Small intestine (tissue), 7 donors: ENCODE measurements at regions not wholly inside any gene's neighbourhood (a gene's known extent, or its start where the extent isn't known, plus 50 kb on each side); places are given as distances from the start of the nearest gene placed in this dataset.
"Not testable (repeated sequence)": the region's sequence is repeated elsewhere in the genome, so short reads cannot be mapped to it uniquely, and the experiment has no call there.

Experiments used
- DNase-seq, 2 donors: peaks; one replicate each; pipeline versions ENCODE4 v3.0.0 to v3.0.0-alpha.2; 2013
- FAIRE-seq: peaks from 2 replicates; lab custom pipeline; 2012; peaks lifted over from hg19 to GRCh38; lab: Jason Lieb, UNC
- H3K27ac ChIP-seq, 3 donors: one replicate each; pipeline ENCODE4 v1.5.1; 2013; ENCODE audit warnings: low read length in 2 of 3, mild to moderate bottlenecking in 2 of 3, control low read depth in 1 of 3, inconsistent platforms in 1 of 3, low read depth in 1 of 3, moderate library complexity in 1 of 3
- H3K27me3 ChIP-seq, 3 donors: one replicate each; pipeline ENCODE4 v1.6.1; 2013; ENCODE audit warnings: low read length in 3 of 3, inconsistent platforms in 1 of 3; ENCODE audit not compliant: control insufficient read depth in 3 of 3, insufficient read depth in 3 of 3
- H3K36me3 ChIP-seq, 3 donors: one replicate each; pipeline ENCODE4 v1.6.1; 2013; ENCODE audit warnings: low read length in 3 of 3, inconsistent platforms in 1 of 3, low read depth in 1 of 3, mild to moderate bottlenecking in 1 of 3, moderate library complexity in 1 of 3; ENCODE audit not compliant: control insufficient read depth in 3 of 3, insufficient read depth in 2 of 3
- H3K4me1 ChIP-seq, 3 donors: one replicate each; pipeline ENCODE4 v1.6.1; 2013; ENCODE audit warnings: low read length in 2 of 3, inconsistent platforms in 1 of 3, low read depth in 1 of 3, mild to moderate bottlenecking in 1 of 3, moderate library complexity in 1 of 3; ENCODE audit not compliant: control insufficient read depth in 3 of 3, insufficient read depth in 2 of 3
- H3K4me3 ChIP-seq, 3 donors: one replicate each; pipeline ENCODE4 v1.5.1; 2013; ENCODE audit warnings: low read length in 3 of 3, control low read depth in 1 of 3, inconsistent platforms in 1 of 3, low read depth in 1 of 3, mild to moderate bottlenecking in 1 of 3, moderate library complexity in 1 of 3
- H3K9me3 ChIP-seq, 2 donors: one replicate each; pipeline ENCODE4 v1.6.1; 2013; ENCODE audit warnings: low read depth in 1 of 2, low read length in 1 of 2; ENCODE audit not compliant: control insufficient read depth in 2 of 2, insufficient read depth in 1 of 2
- WGBS, 3 donors: extraction: QIAGEN DNeasy Blood & Tissue Kit; methylation state at CpG; one replicate each; pipeline ENCODE4 v1.1.7; 2013; 5-methylcytosine and 5-hydroxymethylcytosine counted together
- donor health status: healthy with polysubstance abuse.
- donor health status: control.
- donor health status: control.
- donor health status: Bipolar disorder and iron deficiency.
- donor health status: healthy.

DNA sequence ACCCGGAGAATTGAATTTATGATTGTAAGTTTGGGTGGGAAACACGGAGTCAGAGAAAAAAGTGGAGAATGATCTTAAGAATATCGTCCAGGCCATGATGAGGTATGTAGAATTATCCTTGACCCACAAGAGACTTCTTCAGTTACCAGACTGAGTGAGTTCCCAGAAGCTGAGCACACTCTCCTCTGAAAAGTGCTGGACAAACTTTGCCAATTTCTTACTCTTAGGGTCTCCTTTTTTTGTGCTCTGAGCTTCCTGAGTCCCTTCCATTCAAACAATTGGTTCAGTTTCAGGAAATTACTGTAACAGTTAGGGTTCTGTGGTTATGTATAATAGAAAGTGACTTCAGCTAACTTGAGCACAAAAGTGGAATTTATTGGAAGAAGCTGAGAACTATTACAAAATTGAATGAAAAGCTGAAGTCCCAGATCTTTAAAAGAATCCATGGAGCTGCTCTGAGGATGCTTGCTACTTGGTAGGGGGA lies 50.6 kb upstream of the EHBP1 start:
- Histone ChIP-seq H3K9me3 (no peaks in the 10 kb centered on the region), H3K27me3 (no peaks in the 10 kb centered on the region), H3K36me3 (no peaks in the 10 kb centered on the region), H3K4me1 (peaks cover 0 to 9% (median 1%) of the 10 kb centered on the region in 3 donors), H3K4me3 (no peak overlapping the region), H3K27ac (no peak overlapping the region)
- WGBS, 3 donors: 84 to 95% (median 88%) methylated on average over 3 of the region's 3 CpGs
- DNase-seq (no peak), FAIRE-seq (no peak)

DNA sequence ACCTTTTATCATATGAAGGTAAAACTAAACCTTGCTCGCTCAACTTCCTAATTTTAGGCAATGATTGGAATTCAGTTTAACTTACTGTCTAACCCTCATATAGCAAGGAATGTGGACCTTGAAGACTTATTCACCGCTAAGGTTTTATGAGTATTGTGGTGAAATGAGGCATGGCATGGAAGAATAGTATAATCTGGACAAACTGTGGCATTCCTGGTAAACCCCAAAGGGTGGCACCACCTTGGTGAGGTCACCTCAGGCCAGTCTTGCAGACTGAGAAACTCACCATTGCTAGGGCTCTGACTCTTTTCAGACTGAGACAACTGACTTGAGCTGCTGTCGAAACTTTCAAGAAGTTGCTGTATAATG lies 51.1 kb upstream of the EHBP1 start:
- no peak overlapping the region for H3K27ac ChIP-seq
- FAIRE-seq (no peak), DNase-seq (no peak)
- no peaks in the 10 kb centered on the region for H3K27me3 ChIP-seq
- peaks cover 0 to 9% (median 0%) of the 10 kb centered on the region in 3 donors for H3K4me1 ChIP-seq
- WGBS, 3 donors: 81 to 92% (median 86%) methylated on average over 3 of the region's 3 CpGs
- no peak overlapping the region for H3K4me3 ChIP-seq
- H3K36me3 ChIP-seq: no peaks in the 10 kb centered on the region
- H3K9me3 ChIP-seq: no peaks in the 10 kb centered on the region

GRCh38 chr2:62653582-62654422 lies 51.7 kb upstream of the EHBP1 start:
- H3K27me3 ChIP-seq: no peaks in the 10 kb centered on the region
- H3K27ac ChIP-seq: no peak overlapping the region
- no peak for FAIRE-seq
- no peaks in the 10 kb centered on the region for H3K36me3 ChIP-seq
- no peaks in the 10 kb centered on the region for H3K9me3 ChIP-seq
- H3K4me3 ChIP-seq: no peak overlapping the region
- peak; percentile 71 to 74 for DNase-seq
- 7 to 47% (median 22%) methylated on average over 5 of the region's 5 CpGs for WGBS, 3 donors
- H3K4me1 ChIP-seq: peaks cover 0 to 9% (median 0%) of the 10 kb centered on the region in 3 donors

- not testable (repeated sequence) for H3K4me3 ChIP-seq, H3K4me1 ChIP-seq, H3K9me3 ChIP-seq, H3K27me3 ChIP-seq, FAIRE-seq, H3K27ac ChIP-seq, H3K36me3 ChIP-seq, DNase-seq
- WGBS, 3 donors: 66% methylated on average over 2 of the region's 2 CpGs; no CpG with 5 or more reads in 2 of the 3 donors
Observed at GRCh38 chr2:62649087-62649486, 56.4 kb upstream of the EHBP1 start.

DNA sequence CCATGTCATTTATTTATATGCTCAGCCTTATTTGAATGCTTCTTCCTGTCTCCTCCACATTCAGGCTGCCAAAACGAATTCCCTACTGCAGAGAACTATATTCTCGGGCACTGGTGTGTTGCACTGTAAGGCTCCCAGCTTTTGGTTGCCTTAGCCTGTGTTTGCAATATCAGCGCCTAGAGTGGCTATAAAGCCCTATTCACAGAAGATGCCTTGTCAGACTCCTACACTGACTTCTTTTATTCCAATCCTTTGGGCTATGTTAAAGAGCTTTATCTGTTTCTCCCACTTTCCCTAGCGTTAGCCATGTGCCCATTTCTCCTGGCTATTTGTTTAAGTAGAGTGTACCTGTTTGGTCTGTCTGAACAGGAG lies 62.4 kb upstream of the EHBP1 start:
- Histone ChIP-seq H3K4me1 (peaks cover 0 to 10% (median 3%) of the 10 kb centered on the region in 3 donors), H3K27me3 (no peaks in the 10 kb centered on the region), H3K4me3 (no peak overlapping the region), H3K36me3 (no peaks in the 10 kb centered on the region), H3K9me3 (no peaks in the 10 kb centered on the region), H3K27ac (no peak overlapping the region)
- 52 to 79% (median 64%) methylated on average over 4 of the region's 4 CpGs for WGBS, 3 donors
- DNase-seq (no peak), FAIRE-seq (no peak)

DNA sequence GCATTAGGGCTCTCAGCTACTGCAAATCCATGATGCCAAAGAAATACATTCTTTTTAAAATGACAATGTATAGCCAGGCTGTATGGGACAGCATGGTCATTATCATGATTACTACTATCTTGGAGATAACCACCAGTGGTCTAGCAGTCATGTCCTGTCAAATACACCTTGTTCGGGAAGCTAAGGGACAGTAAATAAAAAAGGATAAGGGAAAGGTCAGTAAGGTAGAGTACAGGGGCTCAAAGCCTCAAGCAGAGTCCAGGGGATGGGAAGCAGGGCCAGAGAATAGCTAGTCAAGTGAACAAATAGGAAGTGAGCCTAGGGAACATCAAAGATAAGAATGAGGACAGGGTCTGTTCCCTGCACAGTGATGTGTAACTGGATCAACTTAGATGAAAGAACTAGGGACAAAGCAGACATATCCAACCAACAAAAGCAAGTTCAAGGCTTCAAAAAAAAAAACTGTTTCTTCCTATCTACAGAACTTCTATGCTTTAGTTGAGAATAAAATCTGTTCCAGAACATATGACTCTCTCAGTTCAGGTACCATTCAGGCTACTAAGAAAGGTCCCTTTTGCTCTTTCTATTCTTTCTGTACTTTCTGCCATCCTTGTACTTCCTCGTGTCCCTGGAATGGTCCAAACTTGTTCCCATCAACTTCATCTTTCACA lies 62.9 kb upstream of the EHBP1 start:
- 65 to 77% (median 76%) methylated on average over 2 of the region's 2 CpGs for WGBS, 3 donors
- Histone ChIP-seq H3K4me3 (no peak overlapping the region), H3K4me1 (peaks cover 0 to 10% (median 3%) of the 10 kb centered on the region in 3 donors), H3K9me3 (no peaks in the 10 kb centered on the region), H3K27ac (no peak overlapping the region), H3K27me3 (no peaks in the 10 kb centered on the region), H3K36me3 (no peaks in the 10 kb centered on the region)
- DNase-seq: no peak
- no peak for FAIRE-seq

- H3K4me3 ChIP-seq: no peak overlapping the region
- no peaks in the 10 kb centered on the region for H3K9me3 ChIP-seq
- H3K4me1 ChIP-seq: peaks cover 0 to 10% (median 3%) of the 10 kb centered on the region in 3 donors
- no peak for DNase-seq
- no peaks in the 10 kb centered on the region for H3K36me3 ChIP-seq
- no peak for FAIRE-seq
- WGBS, 3 donors: 62 to 66% (median 64%) methylated on average over 4 of the region's 4 CpGs
- H3K27me3 ChIP-seq: no peaks in the 10 kb centered on the region
- H3K27ac ChIP-seq: no peak overlapping the region
Observed at GRCh38 chr2:62641936-62642335, 63.6 kb upstream of the EHBP1 start.

DNA sequence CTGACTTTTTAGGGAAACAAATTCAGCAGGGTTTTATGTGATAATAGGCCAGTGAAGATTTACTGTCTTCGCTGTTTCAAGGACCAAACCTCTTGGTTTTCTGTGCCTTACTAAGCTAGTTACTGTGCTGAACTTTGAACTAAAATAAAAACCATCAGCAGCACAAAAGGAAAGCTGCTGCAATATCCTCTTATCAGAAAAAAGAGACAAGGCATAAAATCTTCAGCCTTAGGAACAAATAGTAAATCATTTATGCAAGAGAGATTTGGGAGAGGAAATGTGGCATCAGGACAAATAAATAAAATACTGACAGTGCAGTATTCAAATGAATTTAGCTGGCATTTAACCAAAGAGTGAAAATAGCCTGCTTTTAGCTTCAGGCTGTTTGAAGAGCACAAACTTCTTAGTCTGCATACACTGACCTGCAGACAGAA lies 64.1 kb upstream of the EHBP1 start:
- Histone ChIP-seq H3K4me3 (no peak overlapping the region), H3K4me1 (peaks cover 0 to 10% (median 3%) of the 10 kb centered on the region in 3 donors), H3K36me3 (no peaks in the 10 kb centered on the region), H3K27me3 (no peaks in the 10 kb centered on the region), H3K27ac (peak overlapping the region in 1 of 3 donors; percentile 30), H3K9me3 (no peaks in the 10 kb centered on the region)
- FAIRE-seq (no peak), DNase-seq (peak; percentile 25 to 53)
- WGBS, 3 donors: 23 to 38% (median 29%) methylated on average over 1 of the region's 1 CpG
